SK-N-SH (cell line): ENCODE measurements at regions not wholly inside any gene's neighbourhood (a gene's known extent, or its start where the extent isn't known, plus 50 kb on each side); places are given as distances from the start of the nearest gene placed in this dataset.
A peak's percentile ranks its signal among the peaks of the same experiment; 100 is the strongest.

Experiments used
- CTCF ChIA-PET: fragments of 300-600, 350-600 bp; formaldehyde crosslinking; extraction: SDS; loops from one replicate; lab custom pipeline; 2021; lab: Yijun Ruan, JAX
- POLR2A ChIA-PET: fragments of 350-600 bp; sonication (Branson Sonifier 250); formaldehyde crosslinking; extraction: SDS; loops from one replicate; lab custom pipeline; 2020; ENCODE audit warnings: antibody characterized with exemption, inconsistent platforms; lab: Yijun Ruan, JAX
- DNase-seq: peaks from one replicate; pipeline ENCODE4 v3.0.0; 2012
- H2AFZ ChIP-seq: fragments of 200-600 bp; sonication (generic); 2 replicates; pipeline ENCODE4 v1.8.1; 2016; ENCODE audit warnings: antibody characterized with exemption, mild to moderate bottlenecking, low read depth
- H3F3A ChIP-seq: fragments of 200-600 bp; sonication (generic); replicated peaks from 2 replicates; pipeline ENCODE3; 2016; ENCODE audit warnings: antibody characterized with exemption, mild to moderate bottlenecking; ENCODE audit not compliant: insufficient read depth
- H3K27ac ChIP-seq, 2 experiments: fragments of 200-500 bp in 1 of 2; fragments of 200-600 bp in 1 of 2; sonication (Bioruptor generic) in 1 of 2; sonication (generic), shearing (Covaris generic) in 1 of 2; 2 replicates each; pipeline versions ENCODE4 v1.5.1 to v1.6.1; 2014 to 2016; ENCODE audit warnings: low read depth in 2 of 2, inconsistent platforms in 1 of 2, low read length in 1 of 2, mild to moderate bottlenecking in 1 of 2, mixed read lengths in 1 of 2
- H3K27me3 ChIP-seq: fragments of 200-600 bp; sonication (generic), shearing (Covaris generic); 2 replicates; pipeline ENCODE4 v1.6.1; 2016; ENCODE audit warnings: mixed run types; ENCODE audit not compliant: insufficient read depth
- H3K36me3 ChIP-seq, 2 experiments: fragments of 200-500 bp in 1 of 2; fragments of 200-600 bp in 1 of 2; sonication (Bioruptor generic) in 1 of 2; sonication (generic) in 1 of 2; replicated peaks in 1 of 2; 2 replicates each; pipeline versions ENCODE3 to v1.5.1; 2014 to 2016; ENCODE audit warnings: low read length in 1 of 2, mild to moderate bottlenecking in 1 of 2; ENCODE audit not compliant: insufficient read depth in 2 of 2, control insufficient read depth in 1 of 2
- H3K4me1 ChIP-seq, 2 experiments: fragments of 200-500 bp in 1 of 2; fragments of 200-600 bp in 1 of 2; sonication (Bioruptor generic) in 1 of 2; sonication (generic), shearing (Covaris generic) in 1 of 2; 2 replicates each; pipeline versions ENCODE4 v1.5.1 to v1.6.1; 2014 to 2016; ENCODE audit warnings: low read depth in 1 of 2, low read length in 1 of 2, mixed run types in 1 of 2; ENCODE audit not compliant: insufficient read depth in 2 of 2, control insufficient read depth in 1 of 2
- H3K4me2 ChIP-seq: fragments of 200-600 bp; sonication (generic), shearing (Covaris generic); 2 replicates; pipeline ENCODE4 v1.6.1; 2017; ENCODE audit warnings: mixed run types
- H3K4me3 ChIP-seq, 2 experiments: fragments of 200-500 bp in 1 of 2; fragments of 200-600 bp in 1 of 2; sonication (Bioruptor generic) in 1 of 2; sonication (generic), shearing (Covaris generic) in 1 of 2; 2 replicates each; pipeline versions ENCODE4 v1.5.1 to v1.8.1; 2014 to 2016; ENCODE audit warnings: low read depth in 2 of 2, inconsistent platforms in 1 of 2, low read length in 1 of 2, mild to moderate bottlenecking in 1 of 2, mixed read lengths in 1 of 2, moderate library complexity in 1 of 2
- H3K79me2 ChIP-seq: fragments of 200-600 bp; sonication (generic); 2 replicates; pipeline ENCODE4 v1.8.1; 2017; ENCODE audit warnings: mild to moderate bottlenecking; ENCODE audit not compliant: insufficient read depth
- H3K9ac ChIP-seq: fragments of 200-600 bp; sonication (generic); 2 replicates; pipeline ENCODE4 v1.6.1; 2017; ENCODE audit warnings: mixed run types
- H3K9me2 ChIP-seq: fragments of 200-600 bp; sonication (generic); 2 replicates; pipeline ENCODE4 v1.6.1; 2017; ENCODE audit warnings: mixed run types
- H3K9me3 ChIP-seq: fragments of 200-600 bp; sonication (generic); 2 replicates; pipeline ENCODE4 v1.6.1; 2017; ENCODE audit warnings: mixed run types, mild to moderate bottlenecking, moderate library complexity
- H4K20me1 ChIP-seq: fragments of 200-600 bp; sonication (generic); 2 replicates; pipeline ENCODE4 v1.6.1; 2017; ENCODE audit warnings: mild to moderate bottlenecking, mixed run types; ENCODE audit not compliant: insufficient read depth
- EP300 ChIP-seq, 2 experiments: IDR thresholded peaks; 2 replicates each; pipeline versions ENCODE4 v1.4.0 to v1.6.1; 2012; ENCODE audit warnings: borderline replicate concordance in 1 of 2, low read depth in 1 of 2, low read length in 1 of 2
- FOXM1 ChIP-seq: IDR thresholded peaks from 2 replicates; pipeline ENCODE4 v1.4.0; 2012; ENCODE audit warnings: low read depth, mild to moderate bottlenecking
- GABPA ChIP-seq: IDR thresholded peaks from 2 replicates; pipeline ENCODE4 v1.4.0; 2012; ENCODE audit warnings: low read depth, mild to moderate bottlenecking
- GATA2 ChIP-seq: sonication (generic); formaldehyde crosslinking; IDR thresholded peaks from 2 replicates; pipeline ENCODE4 v1.5.0; 2020; ENCODE audit warnings: mild to moderate bottlenecking, missing genetic modification reagents
- JUND ChIP-seq: IDR thresholded peaks from 2 replicates; pipeline ENCODE4 v1.4.0; 2012
- NFIC ChIP-seq: IDR thresholded peaks from 2 replicates; pipeline ENCODE4 v1.4.0; 2012; ENCODE audit warnings: borderline replicate concordance
- NRF1 ChIP-seq: IDR thresholded peaks from 2 replicates; pipeline ENCODE4 v1.6.1; 2012; ENCODE audit warnings: low read depth, mild to moderate bottlenecking, low read length
- RAD21 ChIP-seq: IDR thresholded peaks from 2 replicates; pipeline ENCODE4 v1.6.1; 2012; ENCODE audit warnings: mild to moderate bottlenecking, low read length
- SIN3A ChIP-seq: IDR thresholded peaks from 2 replicates; pipeline ENCODE4 v1.6.1; 2012; ENCODE audit warnings: low read depth, mild to moderate bottlenecking, low read length, moderate library complexity, borderline replicate concordance
- YY1 ChIP-seq: IDR thresholded peaks from 2 replicates; pipeline ENCODE4 v1.4.0; 2012; ENCODE audit warnings: low read depth, mild to moderate bottlenecking
- WGBS: methylation state at CpG from one replicate; pipeline ENCODE4 v1.1.6; 2017; ENCODE audit warnings: low lambda C conversion rate; 5-methylcytosine and 5-hydroxymethylcytosine counted together
- TF ChIP-seq, protein P1 (sequence below): fragments of 200-600 bp; sonication (generic); IDR thresholded peaks from 2 replicates; pipeline ENCODE4 v1.6.1; 2017; ENCODE audit warnings: antibody characterized with exemption, mild to moderate bottlenecking, moderate library complexity
- TF ChIP-seq, protein P2 (sequence below): IDR thresholded peaks from 2 replicates; pipeline ENCODE4; 2012

DNA sequence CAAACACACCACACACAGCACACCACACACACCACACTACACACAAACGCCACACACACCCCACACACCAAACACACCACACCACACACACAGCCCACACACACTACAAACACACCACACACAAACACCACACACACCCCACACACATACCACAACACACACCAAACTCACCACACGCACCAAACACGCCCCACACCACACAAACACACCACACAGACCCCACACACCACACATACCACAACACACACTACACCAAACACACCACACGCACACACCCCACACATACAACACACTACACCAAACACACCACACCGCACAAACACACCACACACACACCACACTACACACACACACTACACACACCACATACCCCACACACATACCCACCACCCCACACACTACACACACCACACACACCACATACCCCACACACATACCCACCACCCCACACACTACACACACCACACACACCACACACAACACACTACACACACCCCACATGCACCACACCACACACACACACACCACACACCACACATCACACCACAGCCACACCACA lies 151.2 kb downstream of the ERCC6L2 start:
- Histone ChIP-seq H4K20me1 (no peaks in the 10 kb centered on the region), H3K9ac (no peak overlapping the region), H3K4me2 (no peak overlapping the region), H3F3A (no peaks in the 10 kb centered on the region)
- CTCF ChIA-PET = no interaction called here
- WGBS = 81% methylated on average over 5 of the region's 5 CpGs
- no peak for TF ChIP-seq EP300 (IDR thresholded peaks at IDR 0.05; ENCODE audit: borderline replicate concordance in 1 of 2, low read depth in 1 of 2, low read length in 1 of 2)
- no peak for TF ChIP-seq JUND
- TF ChIP-seq NRF1 = no peak
- no peak for TF ChIP-seq YY1
- TF ChIP-seq, protein P1, sequence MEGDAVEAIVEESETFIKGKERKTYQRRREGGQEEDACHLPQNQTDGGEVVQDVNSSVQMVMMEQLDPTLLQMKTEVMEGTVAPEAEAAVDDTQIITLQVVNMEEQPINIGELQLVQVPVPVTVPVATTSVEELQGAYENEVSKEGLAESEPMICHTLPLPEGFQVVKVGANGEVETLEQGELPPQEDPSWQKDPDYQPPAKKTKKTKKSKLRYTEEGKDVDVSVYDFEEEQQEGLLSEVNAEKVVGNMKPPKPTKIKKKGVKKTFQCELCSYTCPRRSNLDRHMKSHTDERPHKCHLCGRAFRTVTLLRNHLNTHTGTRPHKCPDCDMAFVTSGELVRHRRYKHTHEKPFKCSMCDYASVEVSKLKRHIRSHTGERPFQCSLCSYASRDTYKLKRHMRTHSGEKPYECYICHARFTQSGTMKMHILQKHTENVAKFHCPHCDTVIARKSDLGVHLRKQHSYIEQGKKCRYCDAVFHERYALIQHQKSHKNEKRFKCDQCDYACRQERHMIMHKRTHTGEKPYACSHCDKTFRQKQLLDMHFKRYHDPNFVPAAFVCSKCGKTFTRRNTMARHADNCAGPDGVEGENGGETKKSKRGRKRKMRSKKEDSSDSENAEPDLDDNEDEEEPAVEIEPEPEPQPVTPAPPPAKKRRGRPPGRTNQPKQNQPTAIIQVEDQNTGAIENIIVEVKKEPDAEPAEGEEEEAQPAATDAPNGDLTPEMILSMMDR = no peak
- no peak for TF ChIP-seq GABPA
- no peak for TF ChIP-seq NFIC
- TF ChIP-seq SIN3A = no peak
- TF ChIP-seq GATA2 (CRISPR knock-in tag) = no peak
- TF ChIP-seq FOXM1 = no peak
- TF ChIP-seq, all 33 proteins: peak for 0
- Histone ChIP-seq H2AFZ (no peak overlapping the region), H3K4me1 (peaks cover 0 to 12% of the 10 kb centered on the region in 2 experiments; a peak in 1 of 4 replicates), H3K9me2 (no peaks in the 10 kb centered on the region), H3K27me3 (peaks cover 6% of the 10 kb centered on the region; the same call in 1 of the 2 replicates), H3K79me2 (no peaks in the 10 kb centered on the region), H3K9me3 (no peaks in the 10 kb centered on the region), H3K4me3 (no peak overlapping the region), H3K27ac (no peak overlapping the region), H3K36me3 (no peaks in the 10 kb centered on the region)
- POLR2A ChIA-PET = no interaction called here
- DNase-seq = no peak

DNA sequence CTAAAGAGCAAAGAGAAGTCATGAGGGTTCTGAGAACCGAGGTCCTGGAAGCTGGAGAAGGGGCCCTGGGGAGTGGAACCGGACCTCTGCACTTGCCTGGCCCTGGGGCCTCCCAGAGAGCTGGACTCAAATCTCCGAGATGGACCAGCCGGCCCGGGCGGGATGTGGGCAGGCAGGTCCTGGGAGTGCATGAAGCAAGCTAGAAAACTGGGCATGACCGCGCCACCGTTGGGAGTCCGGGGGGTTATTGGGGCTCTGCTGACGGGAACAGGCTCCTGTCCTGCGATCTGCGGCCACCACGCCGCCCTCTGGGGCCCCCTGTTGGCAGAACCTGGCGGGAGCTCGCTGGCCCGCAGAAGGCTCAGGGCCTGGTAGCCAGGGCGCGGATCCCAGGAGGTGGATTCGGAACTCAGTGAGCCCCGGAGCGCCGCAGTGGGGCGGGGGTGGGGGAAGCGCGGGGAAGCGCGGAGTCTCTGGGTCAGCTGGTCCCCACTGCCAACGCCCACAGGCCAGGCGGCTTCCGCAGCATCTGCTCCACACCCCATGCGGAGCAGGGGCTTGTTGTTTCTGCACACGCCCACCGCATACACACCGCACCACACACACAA lies 150.6 kb downstream of the ERCC6L2 start:
- no peaks in the 10 kb centered on the region for H4K20me1 ChIP-seq
- no peak overlapping the region for H2AFZ ChIP-seq
- POLR2A ChIA-PET = no interaction called here
- no peak for TF ChIP-seq RAD21
- TF ChIP-seq, protein P2, sequence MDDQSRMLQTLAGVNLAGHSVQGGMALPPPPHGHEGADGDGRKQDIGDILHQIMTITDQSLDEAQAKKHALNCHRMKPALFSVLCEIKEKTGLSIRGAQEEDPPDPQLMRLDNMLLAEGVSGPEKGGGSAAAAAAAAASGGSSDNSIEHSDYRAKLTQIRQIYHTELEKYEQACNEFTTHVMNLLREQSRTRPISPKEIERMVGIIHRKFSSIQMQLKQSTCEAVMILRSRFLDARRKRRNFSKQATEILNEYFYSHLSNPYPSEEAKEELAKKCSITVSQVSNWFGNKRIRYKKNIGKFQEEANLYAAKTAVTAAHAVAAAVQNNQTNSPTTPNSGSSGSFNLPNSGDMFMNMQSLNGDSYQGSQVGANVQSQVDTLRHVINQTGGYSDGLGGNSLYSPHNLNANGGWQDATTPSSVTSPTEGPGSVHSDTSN = no peak
- no peaks in the 10 kb centered on the region for H3K79me2 ChIP-seq
- no peak overlapping the region for H3K9ac ChIP-seq
- no peaks in the 10 kb centered on the region for H3F3A ChIP-seq
- CTCF ChIA-PET = no interaction called here
- H3K4me3 ChIP-seq = no peak overlapping the region
- no peaks in the 10 kb centered on the region for H3K36me3 ChIP-seq
- DNase-seq = peak; percentile 60
- H3K9me3 ChIP-seq = no peaks in the 10 kb centered on the region
- peaks cover 0 to 6% of the 10 kb centered on the region in 2 experiments; a peak in 1 of 4 replicates for H3K4me1 ChIP-seq
- no peak overlapping the region for H3K27ac ChIP-seq
- H3K9me2 ChIP-seq = no peaks in the 10 kb centered on the region
- 89% methylated on average over 25 of the region's 36 CpGs for WGBS
- peaks cover 6% of the 10 kb centered on the region; the same call in 1 of the 2 replicates for H3K27me3 ChIP-seq
- no peak overlapping the region for H3K4me2 ChIP-seq
